ENCODE measurements at regions not wholly inside any gene's neighbourhood (a gene's known extent, or its start where the extent isn't known, plus 50 kb on each side); places are given as distances from the start of the nearest gene placed in this dataset.
"Not testable (repeated sequence)": the region's sequence is repeated elsewhere in the genome, so short reads cannot be mapped to it uniquely, and the experiment has no call there.

DNA sequence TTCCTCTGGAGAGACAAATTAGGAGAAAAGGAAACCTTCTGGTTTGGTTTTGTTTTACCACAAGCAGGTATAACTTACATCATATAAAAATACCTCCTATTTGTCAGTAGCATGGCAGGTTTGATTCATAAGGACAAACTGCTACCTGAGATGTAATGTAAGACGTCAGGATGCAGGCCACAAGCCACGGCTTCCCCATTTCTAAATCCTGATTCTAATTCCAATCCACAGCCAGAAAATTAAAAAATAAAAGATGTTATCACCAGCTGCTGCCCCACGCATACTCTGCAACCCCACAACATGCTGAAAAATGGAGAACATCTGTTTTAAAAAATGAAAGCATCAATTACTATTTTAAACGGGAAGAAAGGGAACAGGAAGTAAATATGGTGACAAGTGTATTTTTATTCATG is 197.6 kb downstream of the BCL11A start:
- DNase-seq = no peak

DNA sequence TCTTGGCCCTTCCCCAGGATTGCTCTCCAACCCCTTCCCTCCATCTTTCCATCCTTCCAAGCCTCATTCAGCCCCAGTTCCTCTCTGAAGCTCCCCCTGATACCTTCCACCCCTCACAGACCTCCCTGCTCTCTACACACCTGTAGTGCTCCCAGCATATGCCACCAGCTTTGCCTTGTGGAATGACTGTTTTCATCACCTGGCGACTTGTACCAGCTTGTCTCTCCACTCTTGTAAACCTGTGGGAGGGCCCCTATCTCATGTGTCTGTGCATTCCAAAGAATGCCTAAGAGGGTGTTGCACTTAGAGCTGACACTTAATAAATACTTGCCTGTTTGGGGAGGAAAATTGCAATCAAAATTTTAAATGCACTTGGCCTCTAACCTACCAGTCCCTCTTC is 198.7 kb downstream of the BCL11A start:
- DNase-seq = no peak

- DNase-seq = no peak
These were observed 199.6 kb downstream of the BCL11A start for GRCh38 chr2:60353863-60354262.

DNA sequence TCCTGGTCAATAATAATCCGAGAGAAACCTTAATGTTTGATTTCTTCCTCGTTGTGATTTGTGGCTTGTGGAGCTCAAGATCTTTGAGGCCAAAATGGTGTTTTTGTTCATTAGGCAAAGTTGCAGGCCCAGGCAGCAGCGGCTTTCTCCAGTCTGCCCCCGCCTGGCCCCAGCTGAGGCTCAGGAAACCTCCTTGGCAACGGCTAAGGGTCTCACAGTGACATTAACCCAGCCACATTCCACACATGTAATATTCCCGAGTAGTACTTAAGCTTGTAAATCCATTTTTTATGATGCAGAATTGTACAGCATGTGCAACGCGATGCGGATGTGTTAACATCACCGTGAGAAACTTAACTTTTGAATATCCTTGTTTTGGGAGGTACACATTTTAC is 200.1 kb downstream of the BCL11A start:
- no peak for DNase-seq

DNA sequence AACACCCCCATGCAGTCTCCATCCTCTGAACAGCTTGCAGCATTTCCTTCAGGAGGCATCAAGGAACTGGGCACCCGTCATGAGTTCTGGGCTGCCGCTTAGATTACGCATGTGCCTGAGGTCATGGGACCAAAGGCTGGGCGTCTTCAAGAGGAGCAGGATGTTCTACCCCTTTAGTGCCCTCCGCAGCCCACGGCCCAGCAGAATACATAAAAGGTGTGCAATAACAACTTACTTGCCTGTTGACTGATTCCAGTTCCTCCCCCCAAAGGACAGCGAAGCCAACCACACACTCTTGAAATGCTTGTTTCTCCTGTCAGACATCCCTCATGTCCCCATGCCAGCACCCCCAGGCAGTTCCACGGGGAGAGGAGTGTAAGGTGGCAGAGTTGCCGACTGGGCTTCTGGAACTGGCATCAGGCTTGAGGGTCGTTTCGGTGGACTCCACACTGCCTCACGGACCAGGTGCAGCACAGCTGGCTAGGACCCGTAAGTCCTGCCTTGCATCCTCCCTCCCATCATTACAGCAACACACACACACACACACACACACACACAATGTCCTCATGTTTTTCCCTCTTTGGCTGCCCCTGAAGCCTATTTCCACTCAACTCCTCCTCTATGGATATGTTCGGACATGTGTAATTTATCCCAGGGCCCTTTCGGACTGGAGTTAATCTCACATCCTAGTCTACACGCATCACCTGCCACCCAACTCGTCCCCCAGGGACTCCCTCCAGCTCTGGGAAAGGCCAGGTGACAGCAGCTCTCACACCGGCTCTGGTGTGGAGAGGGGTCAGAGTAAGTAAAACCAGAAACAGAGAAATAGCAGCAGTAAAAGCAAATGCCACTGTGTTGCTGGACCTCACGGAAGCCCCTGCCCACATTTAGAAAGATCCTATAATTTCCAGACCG is 200.7 kb downstream of the BCL11A start:
- DNase-seq = no peak

- no peak for DNase-seq
These were observed 201.7 kb downstream of the BCL11A start for GRCh38 chr2:60351802-60352201.

DNA sequence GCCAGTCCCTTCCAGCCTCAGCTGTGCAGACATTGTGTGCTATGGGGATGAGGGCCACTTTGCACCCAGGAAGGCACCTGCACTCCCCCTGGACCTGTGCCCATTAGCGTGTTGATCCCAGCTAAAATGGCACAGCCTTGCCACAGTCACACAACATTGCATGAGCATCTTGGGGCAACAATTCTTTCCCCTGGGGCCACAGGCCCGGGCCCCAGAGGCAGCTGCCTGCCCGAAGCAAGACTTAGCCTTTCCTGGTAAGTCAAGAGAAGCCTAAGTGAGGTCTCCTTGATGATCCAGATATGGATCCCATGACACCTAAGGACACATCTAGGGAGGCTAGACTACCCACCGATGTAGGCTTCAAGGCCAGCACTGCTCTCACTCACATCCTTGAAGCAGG is 202.1 kb downstream of the BCL11A start:
- DNase-seq = no peak

- DNase-seq = no peak
These were observed 202.7 kb downstream of the BCL11A start for GRCh38 chr2:60350791-60351190.

DNA sequence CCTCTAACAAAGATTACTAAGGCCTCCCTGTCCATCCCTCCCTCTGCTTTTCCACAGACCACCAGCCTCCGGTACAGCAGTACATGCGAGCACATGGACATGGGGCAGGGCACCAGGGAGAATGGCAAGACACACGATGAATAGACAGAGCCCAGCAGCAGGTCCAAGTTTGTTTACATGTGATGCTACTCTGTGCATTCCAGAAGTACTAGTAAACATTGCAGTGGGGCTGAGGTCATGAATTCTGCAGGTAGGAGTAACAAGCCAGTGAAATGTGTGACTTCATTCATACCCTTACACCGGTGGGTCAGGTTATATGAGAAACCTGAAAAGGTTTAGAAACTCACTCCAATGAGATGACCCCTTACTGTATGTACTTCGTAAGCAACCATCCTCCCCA is 205.7 kb downstream of the BCL11A start:
- DNase-seq = no peak

DNA sequence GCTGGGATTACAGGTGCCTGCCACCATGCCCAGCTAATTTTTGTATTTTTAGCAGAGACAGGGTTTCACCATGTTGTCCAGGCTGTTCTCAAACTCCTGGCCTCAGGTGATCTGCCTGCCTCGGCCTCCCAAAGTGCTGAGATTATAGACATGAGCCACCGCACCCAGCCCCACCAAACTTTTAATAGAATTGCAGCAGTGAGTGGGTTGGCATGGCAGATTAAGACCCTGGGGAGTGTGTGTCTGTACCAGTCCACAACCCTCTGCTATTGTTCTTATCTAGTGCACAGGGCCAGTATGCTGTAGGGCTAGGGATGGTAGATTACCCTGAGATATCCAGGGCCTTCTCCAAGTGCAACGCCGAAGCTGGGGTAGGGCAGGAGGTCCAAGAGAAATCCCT is 211.0 kb downstream of the BCL11A start:
- DNase-seq = not testable (repeated sequence)

GRCh38 chr2:60341151-60341550 is 212.3 kb downstream of the BCL11A start:
- no peak for DNase-seq

DNA sequence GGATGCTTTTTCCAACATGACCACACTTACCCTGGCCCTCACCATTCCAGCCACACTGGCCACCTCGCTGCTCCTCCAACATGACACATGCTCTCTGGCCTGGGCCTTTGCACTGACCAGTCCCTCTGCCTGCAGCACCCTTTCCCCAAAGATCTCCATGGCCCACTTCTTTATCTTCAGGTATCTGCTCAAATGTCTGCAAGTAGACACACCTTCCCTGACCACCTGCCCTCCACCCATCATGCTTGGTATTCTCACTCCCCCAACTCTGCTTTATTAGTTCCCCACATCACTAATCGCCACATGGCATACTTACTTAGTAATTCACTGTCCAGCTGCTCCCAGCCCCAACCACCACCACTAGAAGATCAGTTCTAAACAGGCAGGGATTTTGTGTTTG is 214.2 kb downstream of the BCL11A start:
- DNase-seq = no peak

DNA sequence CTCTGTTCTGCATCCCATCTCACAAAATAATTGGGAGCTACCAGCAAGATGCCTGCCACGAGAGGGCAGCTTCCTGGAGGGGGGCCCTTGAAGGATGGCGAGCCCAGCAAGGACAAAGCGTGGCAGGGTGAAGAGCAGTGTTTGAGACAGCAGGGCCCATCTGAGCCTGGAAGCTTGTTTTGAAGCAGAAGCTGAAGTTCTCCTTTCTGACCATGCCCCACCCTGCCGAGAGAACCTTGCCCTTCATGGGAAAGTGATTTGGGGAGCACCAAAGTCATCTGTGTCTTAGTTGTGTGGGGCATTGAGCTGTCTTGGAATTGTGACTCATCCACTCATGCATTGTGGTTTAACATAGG is 216.3 kb downstream of the BCL11A start:
- no peak for DNase-seq

- DNase-seq = no peak
These were observed 216.9 kb downstream of the BCL11A start for GRCh38 chr2:60336442-60337141.

- DNase-seq = no peak
These were observed 217.8 kb downstream of the BCL11A start for GRCh38 chr2:60335533-60336237.

GRCh38 chr2:60334610-60335009 is 218.8 kb downstream of the BCL11A start:
- no peak for DNase-seq

DNA sequence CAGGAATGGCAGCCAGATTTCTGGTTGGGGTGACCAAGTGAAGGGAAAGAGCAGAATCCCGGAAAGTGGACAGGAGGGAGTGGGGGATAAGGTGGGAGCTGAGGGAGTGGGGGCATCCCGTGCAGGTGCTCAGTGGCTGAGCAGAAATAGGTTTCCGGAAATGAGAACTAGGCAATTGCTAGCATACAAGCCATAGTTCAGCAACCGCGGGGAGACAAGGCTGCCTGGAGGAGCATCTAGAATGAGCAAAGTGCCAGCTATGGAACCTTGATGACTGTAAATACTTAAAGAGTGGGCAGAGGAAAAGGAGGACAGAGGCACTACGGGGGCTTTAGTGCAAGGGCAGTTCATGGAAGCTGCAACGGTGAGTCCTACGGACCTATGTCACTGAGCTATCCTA is 220.2 kb downstream of the BCL11A start:
- DNase-seq = no peak

DNA sequence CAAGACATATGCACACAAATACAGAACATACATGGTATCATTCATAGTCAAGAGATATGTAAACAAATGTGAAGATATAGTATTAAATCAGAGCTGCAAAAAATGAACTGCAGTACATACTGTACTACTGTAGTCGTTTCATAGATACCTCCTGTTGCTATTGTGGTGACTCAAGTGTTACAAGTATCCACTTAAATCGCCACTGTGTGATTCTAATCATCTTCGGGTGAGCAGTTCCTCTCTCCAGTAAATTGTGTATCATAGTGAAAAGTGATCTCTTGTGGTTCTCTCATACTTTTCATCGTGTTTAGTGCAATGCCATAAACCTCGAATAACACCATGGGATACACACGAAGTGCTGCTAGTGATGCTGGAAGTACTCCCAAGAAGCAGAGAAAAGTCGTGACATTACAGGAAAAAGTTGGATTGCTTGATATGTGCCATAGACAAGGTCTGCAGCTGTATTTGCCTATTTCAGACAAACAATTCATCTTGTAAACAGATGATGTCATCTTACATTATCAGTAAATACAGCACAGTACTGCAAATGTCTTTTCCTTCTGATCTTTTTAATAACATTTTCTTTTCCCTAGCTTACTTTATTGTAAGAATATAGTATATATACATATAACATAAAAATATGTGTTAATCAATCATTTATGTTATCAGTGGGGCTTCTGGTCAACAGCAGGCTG is 222.2 kb downstream of the BCL11A start:
- DNase-seq = no peak

GRCh38 chr2:60329225-60329624 is 224.2 kb downstream of the BCL11A start:
- no peak for DNase-seq

GRCh38 chr2:60324536-60324935 is 228.9 kb downstream of the BCL11A start:
- DNase-seq = no peak

DNA sequence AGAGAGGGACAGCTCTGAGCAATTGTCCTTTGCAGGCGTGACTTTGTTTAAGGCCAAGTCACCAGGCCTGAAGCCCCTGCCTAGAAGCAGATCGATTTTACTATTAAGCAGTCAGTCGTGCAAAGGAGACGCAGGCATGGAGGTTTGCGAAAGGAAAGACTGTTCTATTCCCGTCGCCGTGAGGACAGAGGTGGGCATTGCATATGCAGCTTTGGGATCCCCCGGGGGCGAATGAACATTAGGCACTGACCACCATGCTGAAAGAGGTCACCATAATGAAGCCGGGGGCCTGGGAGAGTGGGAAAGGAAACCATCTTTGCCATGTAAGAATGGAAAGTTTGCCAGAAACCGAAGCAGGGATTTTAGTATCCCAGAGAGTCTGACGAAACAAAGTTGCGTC is 231.6 kb downstream of the BCL11A start:
- no peak for DNase-seq

DNA sequence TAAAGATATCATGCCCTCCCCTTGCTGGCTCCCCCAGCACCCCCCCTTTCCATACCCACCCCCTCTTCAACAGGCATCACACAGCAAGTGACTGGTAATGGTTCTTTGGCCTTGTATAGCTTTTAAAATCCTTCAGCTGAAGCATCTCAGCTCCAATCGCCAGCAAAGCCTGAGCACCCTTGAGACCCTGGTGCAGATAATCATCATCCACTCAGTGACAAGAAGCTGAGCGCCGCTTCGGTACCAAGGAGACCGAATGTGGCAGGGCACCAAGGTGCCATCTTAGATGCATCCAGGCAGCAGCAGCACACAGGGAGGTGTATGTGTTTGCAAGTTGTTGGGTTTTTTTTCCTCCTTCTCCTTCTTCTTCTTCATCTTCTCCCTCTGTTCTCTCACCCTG is 232.7 kb downstream of the BCL11A start:
- no peak for DNase-seq

DNA sequence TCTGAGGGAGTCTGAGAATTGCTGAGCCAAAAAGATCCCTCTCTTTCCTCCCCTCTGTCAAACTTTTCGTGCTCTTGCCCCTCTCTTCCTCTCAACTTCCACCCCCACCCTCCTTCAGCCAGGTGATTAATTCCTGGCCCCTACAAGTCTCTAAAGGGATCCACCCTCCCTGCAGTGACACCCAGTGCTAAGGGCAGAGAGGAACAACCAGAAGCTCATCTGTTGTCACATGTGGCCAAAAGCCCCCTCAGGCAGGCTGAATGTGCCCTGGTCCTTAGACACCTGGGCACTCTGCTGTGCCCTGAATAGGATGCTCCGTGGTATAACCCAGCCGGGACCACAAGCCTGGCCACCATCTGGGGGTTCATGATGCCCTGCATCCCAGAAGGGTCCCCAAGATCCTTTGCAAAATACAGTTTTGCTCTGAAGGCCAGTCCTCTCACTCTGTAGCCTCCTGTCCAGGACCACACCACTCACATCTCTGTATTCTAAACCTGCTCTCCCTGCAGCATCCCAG is 234.4 kb downstream of the BCL11A start:
- no peak for DNase-seq

Data from NCI-H146 (cell line).